ENCODE measurements at regions not wholly inside any gene's neighbourhood (a gene's known extent, or its start where the extent isn't known, plus 50 kb on each side); places are given as distances from the start of the nearest gene placed in this dataset.

GRCh38 chr12:4190366-4191063 is 83.0 kb upstream of the CCND2 start:
- TF ChIP-seq CTCF (IDR thresholded peaks at IDR 0.05) (no peak), POLR2AphosphoS5 (IDR thresholded peaks at IDR 0.05; ENCODE audit: low read depth, low read length) (no peak), SIN3A (IDR thresholded peaks at IDR 0.05; ENCODE audit: borderline replicate concordance, insufficient read depth, low read depth, low read length) (no peak), TCF7L2 (IDR thresholded peaks at IDR 0.05; ENCODE audit: low read depth, low read length) (no peak), REST (IDR thresholded peaks at IDR 0.05; ENCODE audit: insufficient read depth in 1 of 2, low read depth in 2 of 2, low read length in 1 of 2) (no peak)
